ENCODE measurements at regions not wholly inside any gene's neighbourhood (a gene's known extent, or its start where the extent isn't known, plus 50 kb on each side); places are given as distances from the start of the nearest gene placed in this dataset.

- H3K27ac ChIP-seq, result no peak overlapping the region
Measured at GRCh38 chr12:127414186-127414585, 852.8 kb upstream of the TMEM132C start.

GRCh38 chr12:127414636-127415035 is 852.3 kb upstream of the TMEM132C start:
- no peak for TF ChIP-seq ZFX (IDR thresholded peaks at IDR 0.05; ENCODE audit: borderline replicate concordance)
- no peak for TF ChIP-seq CTCF (IDR thresholded peaks at IDR 0.05)
- no peak overlapping the region for H3K27ac ChIP-seq

More at GRCh38 chr12:127414186-127414585, 852.8 kb upstream of the TMEM132C start:
- TF ChIP-seq ZFX (IDR thresholded peaks at IDR 0.05; ENCODE audit: borderline replicate concordance), result no peak
- no peak for TF ChIP-seq CTCF (IDR thresholded peaks at IDR 0.05)

- TF ChIP-seq CTCF (IDR thresholded peaks at IDR 0.05), result no peak
- no peak for TF ChIP-seq ZFX (IDR thresholded peaks at IDR 0.05; ENCODE audit: borderline replicate concordance)
- no peak overlapping the region for H3K27ac ChIP-seq
Measured at GRCh38 chr12:127416796-127417195, 850.2 kb upstream of the TMEM132C start.

GRCh38 chr12:127419111-127419510 is 847.9 kb upstream of the TMEM132C start:
- TF ChIP-seq ZFX (IDR thresholded peaks at IDR 0.05; ENCODE audit: borderline replicate concordance) (no peak), CTCF (IDR thresholded peaks at IDR 0.05) (no peak)
- H3K27ac ChIP-seq, result no peak overlapping the region

- no peak for TF ChIP-seq ZFX (IDR thresholded peaks at IDR 0.05; ENCODE audit: borderline replicate concordance)
- no peak for TF ChIP-seq CTCF (IDR thresholded peaks at IDR 0.05)
- H3K27ac ChIP-seq, result no peak overlapping the region
Measured at GRCh38 chr12:127421614-127422013, 845.4 kb upstream of the TMEM132C start.

- TF ChIP-seq ZFX (IDR thresholded peaks at IDR 0.05; ENCODE audit: borderline replicate concordance) (no peak), CTCF (IDR thresholded peaks at IDR 0.05) (no peak)
- no peak overlapping the region for H3K27ac ChIP-seq
Measured at GRCh38 chr12:127422935-127423566, 843.9 kb upstream of the TMEM132C start.

GRCh38 chr12:127425474-127425873 is 841.5 kb upstream of the TMEM132C start:
- TF ChIP-seq ZFX (IDR thresholded peaks at IDR 0.05; ENCODE audit: borderline replicate concordance), result no peak
- TF ChIP-seq CTCF (IDR thresholded peaks at IDR 0.05), result no peak
- no peak overlapping the region for H3K27ac ChIP-seq
